ENCODE measurements at regions not wholly inside any gene's neighbourhood (a gene's known extent, or its start where the extent isn't known, plus 50 kb on each side); places are given as distances from the start of the nearest gene placed in this dataset.

- Histone ChIP-seq H3K27me3 (no peaks in the 10 kb centered on the region), H3K4me1 (no peaks in the 10 kb centered on the region), H3K36me3 (no peaks in the 10 kb centered on the region), H3K9me3 (no peaks in the 10 kb centered on the region), H3K4me3 (ENCODE audit: low read depth, low read length) (no peak overlapping the region)
- DNase-seq, result no peak
- TF ChIP-seq CTCF (IDR thresholded peaks at IDR 0.05; ENCODE audit: low read depth, low read length), result no peak
These were observed 80.3 kb upstream of the RPS23 start for GRCh38 chr5:82358457-82358856.

GRCh38 chr5:82356808-82357671 lies 78.9 kb upstream of the RPS23 start:
- no peak for DNase-seq
- H3K27me3 ChIP-seq, result no peaks in the 10 kb centered on the region
- no peak for TF ChIP-seq CTCF (IDR thresholded peaks at IDR 0.05; ENCODE audit: low read depth, low read length)
- H3K4me1 ChIP-seq, result peaks cover 2% of the 10 kb centered on the region
- H3K36me3 ChIP-seq, result no peaks in the 10 kb centered on the region
- no peaks in the 10 kb centered on the region for H3K9me3 ChIP-seq
- no peak overlapping the region for H3K4me3 ChIP-seq (ENCODE audit: low read depth, low read length)

- H3K27me3 ChIP-seq, result no peaks in the 10 kb centered on the region
- no peaks in the 10 kb centered on the region for H3K9me3 ChIP-seq
- peaks cover 2% of the 10 kb centered on the region for H3K4me1 ChIP-seq
- no peak for TF ChIP-seq CTCF (IDR thresholded peaks at IDR 0.05; ENCODE audit: low read depth, low read length)
- no peaks in the 10 kb centered on the region for H3K36me3 ChIP-seq
- H3K4me3 ChIP-seq (ENCODE audit: low read depth, low read length), result no peak overlapping the region
- DNase-seq, result no peak
These were observed 77.9 kb upstream of the RPS23 start for GRCh38 chr5:82356021-82356420.

GRCh38 chr5:82355496-82355895 lies 77.3 kb upstream of the RPS23 start:
- Histone ChIP-seq H3K4me3 (ENCODE audit: low read depth, low read length) (no peak overlapping the region), H3K36me3 (no peaks in the 10 kb centered on the region), H3K4me1 (peaks cover 2% of the 10 kb centered on the region), H3K9me3 (no peaks in the 10 kb centered on the region), H3K27me3 (no peaks in the 10 kb centered on the region)
- DNase-seq, result no peak
- TF ChIP-seq CTCF (IDR thresholded peaks at IDR 0.05; ENCODE audit: low read depth, low read length), result no peak

GRCh38 chr5:82355053-82355452 lies 76.9 kb upstream of the RPS23 start:
- H3K4me1 ChIP-seq, result peaks cover 2% of the 10 kb centered on the region
- no peaks in the 10 kb centered on the region for H3K9me3 ChIP-seq
- no peak overlapping the region for H3K4me3 ChIP-seq (ENCODE audit: low read depth, low read length)
- no peak for DNase-seq
- H3K36me3 ChIP-seq, result no peaks in the 10 kb centered on the region
- H3K27me3 ChIP-seq, result no peaks in the 10 kb centered on the region
- no peak for TF ChIP-seq CTCF (IDR thresholded peaks at IDR 0.05; ENCODE audit: low read depth, low read length)

GRCh38 chr5:82354543-82354942 lies 76.4 kb upstream of the RPS23 start:
- TF ChIP-seq CTCF (IDR thresholded peaks at IDR 0.05; ENCODE audit: low read depth, low read length), result no peak
- Histone ChIP-seq H3K36me3 (no peaks in the 10 kb centered on the region), H3K4me1 (peaks cover 2% of the 10 kb centered on the region), H3K4me3 (ENCODE audit: low read depth, low read length) (no peak overlapping the region), H3K9me3 (no peaks in the 10 kb centered on the region), H3K27me3 (no peaks in the 10 kb centered on the region)
- DNase-seq, result no peak

All from BE2C (cell line).